ENCODE measurements at regions not wholly inside any gene's neighbourhood (a gene's known extent, or its start where the extent isn't known, plus 50 kb on each side); places are given as distances from the start of the nearest gene placed in this dataset.

GRCh38 chr19:33947265-33947964, 150.7 kb downstream of the KCTD15 start:
- no peak for DNase-seq (ENCODE audit: low read depth in 2 of 3, low spot score in 2 of 3)

GRCh38 chr19:33948651-33949335, 152.1 kb downstream of the KCTD15 start:
- DNase-seq (ENCODE audit: low read depth in 2 of 3, low spot score in 2 of 3), result no peak

- no peak for DNase-seq (ENCODE audit: low read depth in 2 of 3, low spot score in 2 of 3)
These were observed 153.6 kb downstream of the KCTD15 start for GRCh38 chr19:33950091-33950750.

- no peak for DNase-seq (ENCODE audit: low read depth in 2 of 3, low spot score in 2 of 3)
These were observed 156.4 kb downstream of the KCTD15 start for GRCh38 chr19:33953023-33953422.

- DNase-seq (ENCODE audit: low read depth in 2 of 3, low spot score in 2 of 3), result no peak
These were observed 156.9 kb downstream of the KCTD15 start for GRCh38 chr19:33953592-33953991.

GRCh38 chr19:33954686-33955085, 158.0 kb downstream of the KCTD15 start:
- DNase-seq (ENCODE audit: low read depth in 2 of 3, low spot score in 2 of 3), result no peak

GRCh38 chr19:33956941-33957340, 160.3 kb downstream of the KCTD15 start:
- no peak for DNase-seq (ENCODE audit: low read depth in 2 of 3, low spot score in 2 of 3)

GRCh38 chr19:33957804-33958203, 161.1 kb downstream of the KCTD15 start:
- DNase-seq (ENCODE audit: low read depth in 2 of 3, low spot score in 2 of 3), result no peak

GRCh38 chr19:33960566-33960965, 163.9 kb downstream of the KCTD15 start:
- no peak for DNase-seq (ENCODE audit: low read depth in 2 of 3, low spot score in 2 of 3)

- no peak for DNase-seq (ENCODE audit: low read depth in 2 of 3, low spot score in 2 of 3)
These were observed 165.5 kb downstream of the KCTD15 start for GRCh38 chr19:33962161-33962560.

- DNase-seq (ENCODE audit: low read depth in 2 of 3, low spot score in 2 of 3), result no peak
These were observed 166.8 kb downstream of the KCTD15 start for GRCh38 chr19:33963514-33963913.

- no peak for DNase-seq (ENCODE audit: low read depth in 2 of 3, low spot score in 2 of 3)
These were observed 174.4 kb downstream of the KCTD15 start for GRCh38 chr19:33971073-33971472.

- no peak for DNase-seq (ENCODE audit: low read depth in 2 of 3, low spot score in 2 of 3)
These were observed 181.4 kb downstream of the KCTD15 start for GRCh38 chr19:33977756-33978685.

GRCh38 chr19:33982706-33983105, 186.0 kb downstream of the KCTD15 start:
- DNase-seq (ENCODE audit: low read depth in 2 of 3, low spot score in 2 of 3), result no peak

GRCh38 chr19:33988601-33989000, 183.7 kb upstream of the LSM14A start:
- no peak for DNase-seq (ENCODE audit: low read depth in 2 of 3, low spot score in 2 of 3)

- no peak for DNase-seq (ENCODE audit: low read depth in 2 of 3, low spot score in 2 of 3)
These were observed 174.6 kb upstream of the LSM14A start for GRCh38 chr19:33997690-33998089.

GRCh38 chr19:33998302-33998701, 174.0 kb upstream of the LSM14A start:
- no peak for DNase-seq (ENCODE audit: low read depth in 2 of 3, low spot score in 2 of 3)

GRCh38 chr19:33998739-33999345, 173.5 kb upstream of the LSM14A start:
- no peak for DNase-seq (ENCODE audit: low read depth in 2 of 3, low spot score in 2 of 3)

- no peak for DNase-seq (ENCODE audit: low read depth in 2 of 3, low spot score in 2 of 3)
These were observed 155.3 kb upstream of the LSM14A start for GRCh38 chr19:34017024-34017423.

GRCh38 chr19:34017601-34018000, 154.7 kb upstream of the LSM14A start:
- no peak for DNase-seq (ENCODE audit: low read depth in 2 of 3, low spot score in 2 of 3)

GRCh38 chr19:34018546-34018945, 153.8 kb upstream of the LSM14A start:
- no peak for DNase-seq (ENCODE audit: low read depth in 2 of 3, low spot score in 2 of 3)
